GM23248 (cell line): ENCODE measurements at regions not wholly inside any gene's neighbourhood (a gene's known extent, or its start where the extent isn't known, plus 50 kb on each side); places are given as distances from the start of the nearest gene placed in this dataset.

ENCODE experiments used
- DNase-seq: peaks from one replicate; pipeline ENCODE4 v3.0.0-alpha.2; 2015
- H2AFZ ChIP-seq: fragments of 200-600 bp; sonication (generic); 2 replicates; pipeline ENCODE4 v1.6.1; 2016; ENCODE audit warnings: antibody characterized with exemption
- H3F3A ChIP-seq: fragments of 200-600 bp; sonication (generic); 2 replicates; pipeline ENCODE4 v1.6.1; 2016; ENCODE audit warnings: mild to moderate bottlenecking, antibody characterized with exemption, mixed run types; ENCODE audit not compliant: insufficient read depth
- H3K27ac ChIP-seq: fragments of 200-600 bp; sonication (generic); 2 replicates; pipeline ENCODE4 v1.5.1; 2016; ENCODE audit warnings: mild to moderate bottlenecking
- H3K27me3 ChIP-seq: fragments of 200-600 bp; sonication (generic); replicated peaks from 2 replicates; pipeline ENCODE4 v1.6.1; 2016; ENCODE audit warnings: mild to moderate bottlenecking; ENCODE audit not compliant: insufficient read depth
- H3K36me3 ChIP-seq: fragments of 200-600 bp; sonication (generic); 2 replicates; pipeline ENCODE4 v1.6.1; 2016; ENCODE audit warnings: low read depth, mild to moderate bottlenecking
- H3K4me1 ChIP-seq: fragments of 200-600 bp; sonication (generic); 2 replicates; pipeline ENCODE4 v1.6.1; 2016; ENCODE audit warnings: mild to moderate bottlenecking; ENCODE audit not compliant: insufficient read depth
- H3K4me2 ChIP-seq: fragments of 200-600 bp; sonication (generic); one replicate; pipeline ENCODE4 v1.6.1; 2016; ENCODE audit warnings: mild to moderate bottlenecking; ENCODE audit not compliant: unreplicated experiment
- H3K4me3 ChIP-seq: fragments of 200-600 bp; sonication (generic); 2 replicates; pipeline ENCODE4 v1.5.1; 2016; ENCODE audit warnings: mild to moderate bottlenecking
- H3K79me2 ChIP-seq: fragments of 200-600 bp; sonication (generic); 2 replicates; pipeline ENCODE4 v1.6.1; 2016; ENCODE audit warnings: mild to moderate bottlenecking; ENCODE audit not compliant: insufficient read depth
- H3K9ac ChIP-seq: fragments of 200-600 bp; sonication (generic); 2 replicates; pipeline ENCODE4 v1.6.1; 2016; ENCODE audit warnings: mild to moderate bottlenecking
- H3K9me2 ChIP-seq: fragments of 200-600 bp; sonication (generic); 2 replicates; pipeline ENCODE4 v1.6.1; 2016; ENCODE audit warnings: mixed run types, mild to moderate bottlenecking, moderate library complexity; ENCODE audit not compliant: insufficient read depth
- H3K9me3 ChIP-seq: fragments of 200-600 bp; sonication (generic); one replicate; pipeline ENCODE4 v1.6.1; 2017; ENCODE audit warnings: low read depth
- H4K20me1 ChIP-seq: fragments of 200-600 bp; sonication (generic); 2 replicates; pipeline ENCODE4 v1.6.0; 2016; ENCODE audit not compliant: insufficient read depth
- EZH2 ChIP-seq: fragments of 200-600 bp; sonication (generic); IDR thresholded peaks from 2 replicates; pipeline ENCODE4 v1.6.1; 2018; ENCODE audit warnings: antibody characterized with exemption, mild to moderate bottlenecking; ENCODE audit not compliant: insufficient read depth, poor library complexity, severe bottlenecking
- EZH2phosphoT487 ChIP-seq: fragments of 200-600 bp; sonication (generic); IDR thresholded peaks from 2 replicates; pipeline ENCODE4 v1.6.1; 2018; ENCODE audit warnings: antibody characterized with exemption, moderate library complexity, mild to moderate bottlenecking, low read depth; ENCODE audit not compliant: insufficient read depth
- WGBS, 2 experiments: methylation state at CpG; one replicate each; pipeline ENCODE4 v1.1.6; 2015 to 2017; ENCODE audit warnings: low lambda C conversion rate in 2 of 2, low coverage in 1 of 2; ENCODE audit errors: missing lambda C conversion rate in 2 of 2; 5-methylcytosine and 5-hydroxymethylcytosine counted together
- in situ Hi-C: fragments of 300-500 bp; cut with MboI; formaldehyde crosslinking; loops from 2 replicates; pipeline ENCODE4 v1.15.0; 2020

DNA sequence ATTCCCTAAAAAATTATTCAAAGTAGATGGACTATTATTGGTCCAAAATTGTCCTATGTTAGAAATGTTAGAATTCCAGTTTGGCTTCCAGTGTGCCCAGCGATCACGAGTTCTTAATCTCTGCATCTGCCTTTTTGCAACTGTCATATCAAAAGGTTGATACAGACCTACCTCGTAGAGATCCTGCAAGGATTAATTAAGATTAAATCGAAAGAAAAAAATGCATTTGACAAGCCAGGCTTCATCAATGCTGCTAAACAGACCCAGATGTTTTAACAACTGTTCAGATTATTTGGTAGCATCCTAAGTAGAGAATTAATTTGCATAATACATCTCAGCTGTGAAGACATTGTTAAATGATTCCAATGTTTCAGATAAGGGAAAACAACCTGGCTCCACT lies 336.5 kb downstream of the CRPPA start:
- no peaks in the 10 kb centered on the region for H3K9me2 ChIP-seq
- WGBS, 2 experiments: 34 to 38% methylated on average over 4 of the region's 4 CpGs
- in situ Hi-C loops: loop anchor here (10.0 kb wide), 1 partner anchor 470 kb away; no protein-coding TSS in a partner anchor
- H3K4me1 ChIP-seq: no peaks in the 10 kb centered on the region
- no peak for DNase-seq
- no peaks in the 10 kb centered on the region for H3F3A ChIP-seq
- TF ChIP-seq EZH2 (no peak), EZH2phosphoT487 (no peak)
- no peaks in the 10 kb centered on the region for H3K27me3 ChIP-seq
- H3K27ac ChIP-seq: no peak overlapping the region
- H3K9ac ChIP-seq: no peak overlapping the region
- H3K4me2 ChIP-seq: no peak overlapping the region
- H3K9me3 ChIP-seq: no peaks in the 10 kb centered on the region
- H3K4me3 ChIP-seq: no peak overlapping the region
- H4K20me1 ChIP-seq: no peaks in the 10 kb centered on the region
- no peaks in the 10 kb centered on the region for H3K79me2 ChIP-seq
- H3K36me3 ChIP-seq: no peaks in the 10 kb centered on the region
- H2AFZ ChIP-seq: no peak overlapping the region

DNA sequence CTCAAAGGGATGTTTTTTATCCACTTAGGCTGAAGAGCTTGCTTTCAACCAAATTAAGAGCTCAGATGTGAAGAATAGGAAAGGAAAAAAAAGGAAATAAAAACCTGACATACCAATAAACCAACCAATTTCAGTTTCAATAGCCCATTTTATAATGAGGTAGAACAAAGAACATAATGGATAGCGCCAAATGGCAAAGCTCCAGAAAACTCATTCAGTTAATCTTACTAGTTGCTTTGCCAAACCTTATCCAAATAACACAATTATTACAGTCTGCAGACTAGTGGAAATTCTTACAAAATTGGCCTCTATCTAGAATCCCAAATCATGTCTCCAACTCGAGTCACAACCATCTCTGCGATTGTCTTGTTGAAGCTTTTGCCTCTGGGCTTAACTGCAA lies 337.0 kb downstream of the CRPPA start:
- no peaks in the 10 kb centered on the region for H3K27me3 ChIP-seq
- no peaks in the 10 kb centered on the region for H3K9me2 ChIP-seq
- in situ Hi-C loops: loop anchor here (10.0 kb wide), 1 partner anchor 470 kb away; no protein-coding TSS in a partner anchor
- no peak overlapping the region for H3K27ac ChIP-seq
- no peaks in the 10 kb centered on the region for H3K4me1 ChIP-seq
- no peak overlapping the region for H3K9ac ChIP-seq
- no peak overlapping the region for H3K4me2 ChIP-seq
- no peak overlapping the region for H3K4me3 ChIP-seq
- 24 to 39% methylated on average over 3 of the region's 3 CpGs for WGBS, 2 experiments
- no peaks in the 10 kb centered on the region for H3F3A ChIP-seq
- no peaks in the 10 kb centered on the region for H3K79me2 ChIP-seq
- H2AFZ ChIP-seq: no peak overlapping the region
- no peaks in the 10 kb centered on the region for H4K20me1 ChIP-seq
- TF ChIP-seq EZH2phosphoT487 (no peak), EZH2 (no peak)
- no peaks in the 10 kb centered on the region for H3K36me3 ChIP-seq
- no peak for DNase-seq
- H3K9me3 ChIP-seq: no peaks in the 10 kb centered on the region

DNA sequence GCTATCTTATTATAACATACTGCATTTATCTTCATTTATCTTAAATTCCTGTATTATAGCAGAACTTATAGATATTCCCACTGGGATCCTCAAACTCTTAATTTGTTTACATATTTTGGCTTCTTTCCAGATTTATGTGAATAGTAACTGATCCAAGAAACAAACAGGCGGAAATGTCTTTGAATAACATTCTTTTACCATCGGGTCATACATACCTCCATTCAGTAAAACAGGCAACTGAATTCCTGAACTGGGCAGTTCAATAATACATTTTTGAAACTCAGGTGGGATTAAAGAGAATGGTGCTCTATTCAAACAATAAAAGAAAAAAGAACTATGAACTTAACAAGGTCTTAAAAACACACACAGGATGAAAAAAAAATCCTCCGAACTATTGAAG lies 337.4 kb downstream of the CRPPA start:
- Histone ChIP-seq H3K9me3 (no peaks in the 10 kb centered on the region), H3K4me3 (no peak overlapping the region), H2AFZ (no peak overlapping the region), H3K9ac (no peak overlapping the region), H3K27me3 (no peaks in the 10 kb centered on the region), H3K4me2 (no peak overlapping the region), H3K36me3 (no peaks in the 10 kb centered on the region), H3K4me1 (no peaks in the 10 kb centered on the region), H3K79me2 (no peaks in the 10 kb centered on the region), H4K20me1 (no peaks in the 10 kb centered on the region), H3K27ac (no peak overlapping the region), H3K9me2 (no peaks in the 10 kb centered on the region), H3F3A (no peaks in the 10 kb centered on the region)
- in situ Hi-C loops: loop anchor here (10.0 kb wide), 1 partner anchor 471 kb away; no protein-coding TSS in a partner anchor
- no peak for DNase-seq
- no peak for TF ChIP-seq EZH2
- WGBS, 2 experiments: 60 to 65% methylated on average over 3 of the region's 3 CpGs

DNA sequence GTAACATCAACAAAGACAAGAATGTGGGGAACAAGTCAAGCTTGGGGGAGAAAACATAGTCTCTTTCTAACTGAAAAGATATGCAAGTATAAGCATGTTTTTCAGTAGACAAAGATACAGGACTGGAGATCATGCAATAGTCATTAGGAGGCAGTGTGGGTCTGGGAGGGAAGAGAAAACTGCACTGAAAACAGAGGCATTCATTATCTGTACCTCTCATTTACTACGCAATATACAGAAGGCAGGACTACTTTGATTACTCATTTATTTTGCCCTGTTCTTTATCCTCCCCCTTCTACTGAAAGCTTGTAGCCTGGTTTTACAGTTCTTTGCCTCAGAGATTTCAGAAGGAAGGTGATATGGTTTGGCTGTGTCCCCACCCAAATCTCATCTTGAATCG lies 341.2 kb downstream of the CRPPA start:
- H2AFZ ChIP-seq: no peak overlapping the region
- no peaks in the 10 kb centered on the region for H3K36me3 ChIP-seq
- in situ Hi-C loops: loop anchor here (10.0 kb wide), 1 partner anchor 475 kb away; no protein-coding TSS in a partner anchor
- H3K4me3 ChIP-seq: no peak overlapping the region
- H3K79me2 ChIP-seq: no peaks in the 10 kb centered on the region
- no peaks in the 10 kb centered on the region for H3K4me1 ChIP-seq
- no peaks in the 10 kb centered on the region for H3F3A ChIP-seq
- TF ChIP-seq EZH2phosphoT487: no peak
- TF ChIP-seq EZH2: no peak
- no peaks in the 10 kb centered on the region for H3K9me3 ChIP-seq
- H3K4me2 ChIP-seq: no peak overlapping the region
- no peak for DNase-seq
- WGBS, 2 experiments: 98% methylated on average over 2 of the region's 2 CpGs
- no peak overlapping the region for H3K27ac ChIP-seq
- no peaks in the 10 kb centered on the region for H3K9me2 ChIP-seq
- H4K20me1 ChIP-seq: no peaks in the 10 kb centered on the region
- no peak overlapping the region for H3K9ac ChIP-seq
- no peaks in the 10 kb centered on the region for H3K27me3 ChIP-seq

DNA sequence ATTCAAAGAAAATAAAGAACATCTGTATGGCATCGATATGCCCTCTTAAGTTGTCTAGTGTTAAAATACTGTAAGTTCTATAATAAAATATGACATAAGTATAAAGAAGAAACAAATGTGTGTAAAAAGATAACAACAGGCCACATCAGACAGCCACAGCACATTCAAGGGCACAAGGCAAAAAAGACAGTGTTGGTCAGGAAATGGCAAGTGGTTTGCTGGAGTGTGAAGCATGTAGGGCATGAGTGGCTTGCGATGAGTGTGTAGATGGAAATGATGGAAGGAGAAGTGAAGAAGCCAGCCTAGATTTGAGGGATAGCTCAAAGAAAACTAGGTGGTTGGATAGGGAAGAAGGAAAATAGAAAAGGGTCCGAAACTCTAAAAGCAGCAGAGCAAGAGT lies 341.6 kb downstream of the CRPPA start:
- Histone ChIP-seq H4K20me1 (no peaks in the 10 kb centered on the region), H3K4me3 (no peak overlapping the region), H3K79me2 (no peaks in the 10 kb centered on the region), H3K27me3 (no peaks in the 10 kb centered on the region), H3K27ac (no peak overlapping the region), H3K36me3 (no peaks in the 10 kb centered on the region), H3K4me2 (no peak overlapping the region), H3K4me1 (no peaks in the 10 kb centered on the region), H2AFZ (no peak overlapping the region), H3K9me2 (no peaks in the 10 kb centered on the region), H3K9ac (no peak overlapping the region), H3K9me3 (no peaks in the 10 kb centered on the region), H3F3A (no peaks in the 10 kb centered on the region)
- DNase-seq: no peak
- 69 to 88% methylated on average over 3 of the region's 3 CpGs for WGBS, 2 experiments
- TF ChIP-seq EZH2phosphoT487: no peak
- TF ChIP-seq EZH2: no peak
- in situ Hi-C loops: loop anchor here (10.0 kb wide), 2 partner anchors 475 to 765 kb away; no protein-coding TSS in a partner anchor
